Astrocyte of the spinal cord (primary cell): ENCODE measurements at regions not wholly inside any gene's neighbourhood (a gene's known extent, or its start where the extent isn't known, plus 50 kb on each side); places are given as distances from the start of the nearest gene placed in this dataset.

Experiments used
- DNase-seq: peaks from one replicate; pipeline ENCODE4 v3.0.0; 2011; ENCODE audit warnings: low read depth, low spot score
- H3K4me3 ChIP-seq: 2 replicates; pipeline ENCODE4 v1.5.1; 2011; ENCODE audit warnings: low read depth, mild to moderate bottlenecking, low read length, moderate library complexity
- in situ Hi-C: cut with HindIII; loops from 2 replicates; pipeline ENCODE4 v1.10.0; 2017; ENCODE audit warnings: low sequenced_read_pairs
- TF ChIP-seq, protein P1 (sequence below): IDR thresholded peaks from 2 replicates; pipeline ENCODE4 v1.5.1; 2012; ENCODE audit warnings: low read depth, mild to moderate bottlenecking, low read length, inconsistent platforms

DNA sequence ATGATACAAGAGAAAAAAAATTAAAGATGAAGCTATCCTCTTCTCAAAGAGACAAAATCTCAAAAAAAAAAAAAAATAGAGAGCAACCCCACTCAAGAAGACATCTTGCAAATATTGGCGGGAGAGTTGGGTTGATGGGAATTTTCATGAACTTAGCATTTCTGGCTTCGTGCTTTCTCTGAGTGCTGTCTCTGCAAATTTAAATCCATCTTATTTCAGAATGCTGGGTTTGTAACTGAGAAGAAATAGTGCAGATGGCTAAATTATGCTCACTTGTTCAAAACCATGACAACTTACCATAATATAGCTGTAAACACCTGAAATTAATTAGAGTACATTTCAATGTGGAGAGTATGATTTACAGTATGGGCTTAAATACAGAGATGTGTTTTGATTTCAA lies 484.8 kb upstream of the CELF2 start:
- no peak for DNase-seq
- TF ChIP-seq, protein P1, sequence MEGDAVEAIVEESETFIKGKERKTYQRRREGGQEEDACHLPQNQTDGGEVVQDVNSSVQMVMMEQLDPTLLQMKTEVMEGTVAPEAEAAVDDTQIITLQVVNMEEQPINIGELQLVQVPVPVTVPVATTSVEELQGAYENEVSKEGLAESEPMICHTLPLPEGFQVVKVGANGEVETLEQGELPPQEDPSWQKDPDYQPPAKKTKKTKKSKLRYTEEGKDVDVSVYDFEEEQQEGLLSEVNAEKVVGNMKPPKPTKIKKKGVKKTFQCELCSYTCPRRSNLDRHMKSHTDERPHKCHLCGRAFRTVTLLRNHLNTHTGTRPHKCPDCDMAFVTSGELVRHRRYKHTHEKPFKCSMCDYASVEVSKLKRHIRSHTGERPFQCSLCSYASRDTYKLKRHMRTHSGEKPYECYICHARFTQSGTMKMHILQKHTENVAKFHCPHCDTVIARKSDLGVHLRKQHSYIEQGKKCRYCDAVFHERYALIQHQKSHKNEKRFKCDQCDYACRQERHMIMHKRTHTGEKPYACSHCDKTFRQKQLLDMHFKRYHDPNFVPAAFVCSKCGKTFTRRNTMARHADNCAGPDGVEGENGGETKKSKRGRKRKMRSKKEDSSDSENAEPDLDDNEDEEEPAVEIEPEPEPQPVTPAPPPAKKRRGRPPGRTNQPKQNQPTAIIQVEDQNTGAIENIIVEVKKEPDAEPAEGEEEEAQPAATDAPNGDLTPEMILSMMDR: no peak
- no peak overlapping the region for H3K4me3 ChIP-seq
- in situ Hi-C loops: no loop called here

DNA sequence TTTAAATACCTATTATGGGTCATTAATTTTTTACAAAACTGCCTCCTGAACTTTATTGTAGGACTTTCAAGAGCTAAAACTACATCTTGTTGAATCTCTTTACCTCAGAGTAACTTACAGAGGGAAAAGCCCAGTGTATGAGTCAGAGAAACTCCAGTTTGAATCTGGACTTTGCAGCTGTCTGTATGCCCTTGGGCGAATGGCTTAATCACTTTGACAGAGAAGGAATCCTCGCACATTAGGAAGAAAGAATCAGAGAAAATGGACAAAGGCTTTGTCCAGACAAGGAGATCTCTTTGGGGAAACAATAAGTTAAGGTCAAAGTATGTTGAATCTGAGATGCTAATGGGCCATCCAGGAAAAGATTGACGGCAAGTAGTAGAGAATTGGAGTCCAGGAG lies 484.2 kb upstream of the CELF2 start:
- TF ChIP-seq, protein P1: no peak
- H3K4me3 ChIP-seq: no peak overlapping the region
- in situ Hi-C loops: no loop called here
- no peak for DNase-seq

DNA sequence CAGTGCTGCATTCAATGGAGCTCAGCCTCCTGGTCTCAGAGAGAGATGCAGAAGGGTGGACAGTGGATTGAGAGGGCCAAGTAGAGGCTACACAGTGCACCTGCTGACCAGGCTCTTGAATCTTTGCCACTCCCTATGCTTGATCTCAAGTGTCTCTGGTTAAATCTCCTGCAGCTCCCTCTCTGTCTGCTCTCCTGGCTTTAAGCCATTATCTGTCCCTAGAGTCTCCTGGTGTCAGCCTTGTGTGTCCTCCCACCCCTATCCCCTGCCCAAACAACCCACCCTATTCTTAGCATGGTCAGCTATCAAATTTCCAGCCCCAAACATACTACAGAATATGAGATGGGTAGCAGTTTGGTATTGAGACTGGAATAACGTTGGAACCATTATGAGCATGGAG lies 479.3 kb upstream of the CELF2 start:
- no peak for DNase-seq
- no peak overlapping the region for H3K4me3 ChIP-seq
- TF ChIP-seq, protein P1: no peak
- in situ Hi-C loops: no loop called here

DNA sequence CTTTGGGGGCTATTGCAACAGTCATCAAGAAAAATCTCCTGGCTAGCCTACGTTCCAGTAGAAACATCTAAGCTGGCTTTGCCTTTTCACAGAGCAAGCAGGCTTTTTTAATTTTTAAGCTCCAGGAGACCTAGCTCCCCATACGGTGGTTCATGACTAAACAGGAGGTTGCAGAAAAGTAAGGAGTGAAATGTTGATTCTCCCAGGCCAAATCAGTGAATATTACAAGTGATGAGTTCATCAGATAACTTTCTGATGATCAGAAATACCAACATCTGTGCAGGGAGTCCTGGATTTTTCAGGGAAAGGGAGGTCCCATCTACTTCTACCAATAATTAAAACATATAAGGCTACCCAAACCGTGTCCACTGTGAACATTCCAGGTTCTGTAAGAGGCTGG lies 477.3 kb upstream of the CELF2 start:
- in situ Hi-C loops: no loop called here
- DNase-seq: no peak
- no peak overlapping the region for H3K4me3 ChIP-seq
- TF ChIP-seq, protein P1: no peak

DNA sequence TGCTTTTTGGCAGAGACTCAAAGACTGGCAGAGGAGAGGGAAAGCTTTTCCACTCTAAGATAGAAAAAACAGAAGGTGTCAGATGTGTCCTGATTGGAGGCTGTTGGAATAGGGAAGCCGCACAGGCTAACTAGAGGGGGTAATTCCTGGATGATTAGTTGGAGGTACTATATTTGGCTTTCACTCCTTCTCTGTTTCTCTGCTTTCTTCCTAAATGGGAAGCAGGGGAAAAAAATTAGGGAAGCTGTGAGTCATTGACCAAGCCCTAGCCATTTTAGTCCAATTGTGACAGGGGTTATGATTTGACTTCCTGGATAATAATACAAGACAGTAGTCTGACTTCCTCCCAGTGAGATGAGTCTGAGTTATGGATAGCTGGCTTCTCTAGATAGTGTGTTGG lies 475.2 kb upstream of the CELF2 start:
- DNase-seq: no peak
- H3K4me3 ChIP-seq: no peak overlapping the region
- in situ Hi-C loops: no loop called here
- TF ChIP-seq, protein P1: no peak

DNA sequence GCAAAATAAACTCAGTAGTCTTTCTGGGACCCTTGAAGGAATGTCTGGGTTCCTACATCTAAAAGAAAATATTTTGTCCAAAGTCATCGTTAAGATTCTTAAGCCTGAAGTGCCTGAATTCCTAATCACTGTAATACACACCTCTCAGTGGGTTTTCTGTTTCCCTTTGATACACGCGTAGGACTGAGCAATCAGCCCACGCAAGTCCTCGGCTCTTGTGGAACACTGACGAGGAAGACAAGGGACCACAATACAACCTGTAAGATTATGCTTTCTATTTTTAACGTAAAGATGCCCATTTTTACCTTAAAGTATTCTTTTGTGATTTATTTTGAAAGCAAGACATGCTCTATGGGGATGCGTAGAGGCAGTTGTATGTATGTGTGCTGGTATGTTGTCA lies 472.8 kb upstream of the CELF2 start:
- DNase-seq: no peak
- no peak overlapping the region for H3K4me3 ChIP-seq
- TF ChIP-seq, protein P1: no peak
- in situ Hi-C loops: no loop called here

DNA sequence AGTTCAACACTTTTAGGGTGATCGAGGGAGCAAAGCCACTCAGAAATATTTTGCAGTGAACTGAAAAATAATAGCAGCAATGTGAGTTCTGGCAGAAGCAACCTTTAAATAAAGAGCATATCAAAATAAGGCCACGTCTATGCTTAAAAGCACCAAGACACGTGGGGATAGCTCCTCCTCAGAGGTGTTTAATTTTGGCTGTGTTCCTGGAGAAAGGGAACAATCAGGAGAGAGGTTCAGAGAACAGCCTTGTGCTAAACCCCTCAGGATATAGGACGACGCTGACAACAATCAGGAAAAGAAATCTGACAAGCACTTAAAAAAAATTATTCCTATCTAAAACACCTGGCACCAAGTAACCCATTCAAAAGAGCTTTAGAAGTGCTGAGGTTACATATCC lies 471.9 kb upstream of the CELF2 start:
- in situ Hi-C loops: no loop called here
- TF ChIP-seq, protein P1: no peak
- H3K4me3 ChIP-seq: no peak overlapping the region
- DNase-seq: no peak
